ENCODE measurements at regions not wholly inside any gene's neighbourhood (a gene's known extent, or its start where the extent isn't known, plus 50 kb on each side); places are given as distances from the start of the nearest gene placed in this dataset.
"Not testable (repeated sequence)": the region's sequence is repeated elsewhere in the genome, so short reads cannot be mapped to it uniquely, and the experiment has no call there.

DNA sequence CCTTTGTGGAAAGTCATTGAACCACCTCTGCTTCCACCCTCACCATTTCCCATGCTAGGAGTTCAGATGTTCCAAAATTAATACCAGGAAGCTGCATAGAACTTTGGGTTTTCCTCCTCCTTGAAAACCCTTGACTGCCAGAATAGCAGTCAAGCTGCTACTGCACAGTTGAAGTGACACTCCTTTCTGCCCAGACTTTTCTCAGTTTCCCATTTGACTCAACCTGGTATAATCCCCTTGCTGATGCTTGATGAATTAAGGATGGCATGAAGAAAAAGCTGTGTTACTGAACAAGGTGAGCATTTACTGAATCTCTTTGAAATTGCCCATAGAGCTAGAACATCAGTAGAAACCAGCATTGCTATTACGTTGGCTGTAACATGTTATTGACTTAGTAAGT lies 286.0 kb downstream of the EDEM1 start:
- no peak for DNase-seq (ENCODE audit: low read depth, low spot score)

DNA sequence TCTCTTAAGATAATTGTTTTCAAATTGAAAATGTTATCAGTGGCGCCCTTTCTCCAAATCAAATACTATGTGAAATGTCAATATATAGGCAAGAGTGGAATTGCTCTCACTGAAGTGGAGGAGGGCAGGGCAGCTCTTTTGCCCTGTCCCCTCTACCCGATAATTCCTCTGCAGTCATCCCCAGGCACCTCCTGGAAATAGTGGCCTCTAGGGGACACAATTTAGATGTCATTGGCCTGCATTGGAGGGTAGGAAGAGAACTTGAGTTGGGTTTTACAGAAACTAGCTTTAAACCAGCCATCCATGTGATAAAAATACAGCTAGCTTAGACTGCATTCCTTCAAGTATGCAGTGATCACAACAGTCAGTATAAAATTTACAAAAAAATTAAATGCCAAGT lies 288.9 kb downstream of the EDEM1 start:
- no peak for DNase-seq (ENCODE audit: low read depth, low spot score)

DNA sequence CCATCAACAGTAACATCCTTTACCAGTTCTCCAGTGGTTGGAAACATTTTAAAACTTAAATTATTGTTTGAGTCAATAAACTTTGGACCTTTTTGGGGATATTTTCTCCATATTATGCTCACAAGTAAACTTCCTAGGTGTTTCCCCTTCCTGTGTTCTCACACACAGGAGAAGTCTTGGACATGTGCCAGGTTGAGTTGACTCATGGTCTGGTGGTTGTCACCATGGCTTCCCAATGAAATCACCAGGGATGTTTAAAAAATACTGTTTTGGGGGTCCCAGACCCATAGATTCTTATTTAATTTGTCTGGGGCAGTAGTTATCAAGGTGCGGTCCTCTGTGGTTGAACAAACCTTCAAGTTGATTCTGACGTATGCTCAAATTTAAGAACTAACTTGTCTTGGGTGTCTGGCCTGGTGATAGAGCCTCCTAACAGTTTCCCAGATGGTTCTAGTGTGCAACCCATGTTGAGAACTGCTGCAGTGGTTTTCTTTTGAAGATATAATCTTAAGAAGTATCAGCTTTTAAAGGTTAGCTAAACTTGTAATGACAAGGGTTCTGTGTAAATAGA lies 291.8 kb downstream of the EDEM1 start:
- no peak for DNase-seq (ENCODE audit: low read depth, low spot score)

DNA sequence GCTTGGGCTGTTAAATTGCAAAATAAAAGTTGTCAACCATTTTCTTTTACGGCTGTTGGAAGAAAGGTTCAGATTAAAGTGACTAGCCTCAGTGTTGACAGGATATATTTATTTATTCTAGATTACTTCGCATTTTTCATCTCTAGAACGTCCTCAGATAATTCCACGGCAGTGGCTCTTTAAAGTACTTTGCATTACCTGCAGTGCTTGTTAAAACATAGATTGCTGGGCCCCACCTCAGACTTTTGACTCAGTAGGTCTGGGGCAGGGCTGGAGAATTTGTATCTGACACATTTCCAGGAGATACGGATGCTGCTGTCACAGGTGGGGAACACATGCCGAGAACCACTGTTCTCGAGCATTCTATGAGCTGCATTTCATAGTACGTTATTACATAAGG lies 292.7 kb downstream of the EDEM1 start:
- DNase-seq (ENCODE audit: low read depth, low spot score) = no peak

DNA sequence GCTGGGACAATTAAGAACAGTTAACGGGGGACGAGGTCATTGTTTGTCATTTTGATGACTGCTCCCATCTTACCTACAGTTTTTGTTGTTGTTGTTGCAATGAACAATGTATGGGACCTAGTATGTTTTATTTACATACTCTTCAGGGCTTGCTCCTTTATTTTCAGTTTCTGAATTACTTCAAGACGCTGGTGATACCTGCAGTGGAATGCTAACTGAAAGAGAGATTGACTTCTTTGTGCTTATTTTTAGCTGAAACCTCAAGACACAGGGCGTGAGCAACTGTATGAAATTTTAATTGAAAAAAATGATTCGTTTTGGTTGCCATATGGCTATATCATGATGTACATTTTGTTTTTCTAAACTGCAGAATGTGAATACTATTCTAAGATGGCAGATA lies 297.9 kb downstream of the EDEM1 start:
- no peak for DNase-seq (ENCODE audit: low read depth, low spot score)

DNA sequence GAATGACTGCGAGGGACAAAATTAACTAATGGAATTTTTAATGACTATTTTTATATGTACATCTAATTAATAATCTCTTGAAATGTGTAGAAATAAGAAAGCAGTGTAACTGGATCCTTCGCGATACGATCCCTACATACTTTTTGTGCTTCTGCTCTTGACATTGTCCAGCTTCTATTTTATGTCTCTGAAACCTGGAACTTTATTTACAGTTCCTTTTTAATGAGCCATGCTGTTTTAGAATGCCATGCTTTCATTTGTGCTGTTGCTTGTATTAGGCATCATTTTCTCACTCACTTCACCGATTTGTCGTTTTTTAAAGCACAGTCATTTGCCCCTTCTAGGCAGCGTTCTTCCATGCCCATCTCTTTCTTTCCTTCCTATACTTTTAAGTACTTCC lies 301.3 kb downstream of the EDEM1 start:
- DNase-seq (ENCODE audit: low read depth, low spot score) = no peak

DNA sequence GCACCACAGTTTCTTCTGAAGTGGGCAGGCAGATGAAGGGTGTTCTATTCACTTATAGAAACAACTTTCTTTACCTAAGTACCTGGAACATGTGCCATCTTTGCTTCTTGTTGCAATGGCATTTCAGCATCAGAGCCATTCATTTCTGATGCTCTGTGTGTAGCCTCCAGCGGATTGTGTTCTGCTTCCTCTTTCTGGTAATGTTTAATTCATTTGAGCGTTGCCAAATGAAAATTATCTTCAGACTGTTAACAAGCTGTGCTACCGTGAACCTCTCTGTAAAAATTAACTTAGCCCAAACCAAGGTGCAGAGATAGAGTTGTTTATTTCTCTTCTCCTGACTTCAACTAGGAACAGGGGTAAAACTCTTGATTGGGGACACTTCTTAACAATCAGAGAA lies 302.0 kb downstream of the EDEM1 start:
- no peak for DNase-seq (ENCODE audit: low read depth, low spot score)

DNA sequence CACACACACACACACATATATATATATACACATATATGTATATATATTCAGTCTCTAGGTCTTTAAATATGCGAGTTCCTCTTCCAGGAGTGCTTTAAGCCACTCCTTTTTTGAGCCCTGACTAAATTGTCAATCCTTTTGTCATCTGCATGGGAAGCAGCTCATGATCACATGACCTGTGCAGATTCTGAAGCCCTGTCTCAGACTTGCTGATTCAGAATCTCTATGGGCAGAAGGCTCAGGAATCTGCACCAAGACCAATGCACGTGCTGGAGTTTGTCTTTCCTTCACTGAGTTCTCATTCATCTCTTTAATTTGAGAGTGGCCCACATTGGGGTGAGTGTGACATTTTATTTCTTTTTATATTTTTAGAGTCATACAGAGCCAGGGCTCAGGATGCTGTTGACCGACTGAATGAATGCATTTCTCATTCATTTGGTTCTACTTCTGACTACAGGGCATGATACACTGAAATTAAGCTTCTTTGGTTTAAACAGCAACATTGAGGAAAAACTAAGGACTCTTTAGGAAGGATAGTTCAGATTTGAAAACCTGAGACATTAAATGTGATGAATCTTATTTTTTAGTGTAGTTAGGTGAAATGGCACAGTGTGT lies 307.5 kb downstream of the EDEM1 start:
- no peak for DNase-seq (ENCODE audit: low read depth, low spot score)

DNA sequence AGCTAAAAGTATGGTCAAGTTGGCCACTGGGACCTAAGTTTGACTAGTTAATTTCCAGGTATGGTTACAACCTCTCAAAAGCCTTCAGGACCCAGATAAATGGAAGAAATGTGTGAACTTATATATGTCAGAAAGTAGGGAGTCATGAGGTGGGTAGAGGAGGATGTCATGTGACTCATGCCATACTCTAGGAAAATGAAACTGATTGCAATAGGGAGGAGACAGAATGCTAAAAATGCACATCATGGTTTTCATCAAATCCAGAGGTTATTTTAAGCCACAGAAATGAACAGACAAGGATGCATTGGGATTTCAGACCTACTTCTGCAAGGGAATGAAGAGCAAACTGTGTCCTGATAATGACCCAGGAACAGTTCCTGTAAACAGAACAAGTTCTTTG lies 310.0 kb downstream of the EDEM1 start:
- DNase-seq (ENCODE audit: low read depth, low spot score) = no peak

DNA sequence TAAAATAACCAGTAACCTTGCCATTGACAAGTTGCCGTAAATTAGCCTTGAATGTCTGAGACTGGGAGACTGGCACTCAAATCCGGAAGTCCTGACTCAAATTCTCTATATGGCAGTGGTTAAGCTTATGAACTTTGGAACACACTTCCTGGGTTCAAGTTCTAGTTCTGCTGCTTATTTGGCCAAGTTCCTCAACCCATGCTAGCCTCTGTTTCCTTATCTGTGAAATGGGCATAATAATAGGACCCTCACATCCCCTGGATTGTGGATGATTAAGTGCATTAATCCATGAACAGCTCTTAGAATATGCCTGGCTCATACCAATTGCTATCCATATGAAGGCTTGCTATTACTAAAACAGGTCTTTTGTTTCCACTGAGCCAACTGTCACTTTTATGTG lies 311.5 kb downstream of the EDEM1 start:
- DNase-seq (ENCODE audit: low read depth, low spot score) = no peak

DNA sequence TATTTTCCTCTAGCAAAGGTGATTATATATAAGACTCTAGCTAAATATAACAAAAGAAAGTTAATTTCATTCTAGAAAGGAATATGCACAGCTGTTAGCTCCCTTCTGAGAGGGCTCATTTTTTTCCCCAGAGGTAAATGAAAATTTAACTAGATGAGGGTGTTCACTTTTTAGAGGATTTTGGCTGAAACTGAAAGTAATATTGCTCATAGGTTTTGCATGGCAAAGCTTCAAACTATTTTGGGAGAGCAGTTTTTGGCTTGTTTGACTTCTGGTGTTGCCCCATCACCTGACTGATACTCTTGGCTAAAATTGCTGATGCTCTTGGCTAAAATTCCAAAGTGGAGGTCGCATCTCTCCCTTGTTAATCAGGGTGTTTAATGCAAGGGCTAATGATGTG lies 311.9 kb downstream of the EDEM1 start:
- DNase-seq (ENCODE audit: low read depth, low spot score) = no peak

DNA sequence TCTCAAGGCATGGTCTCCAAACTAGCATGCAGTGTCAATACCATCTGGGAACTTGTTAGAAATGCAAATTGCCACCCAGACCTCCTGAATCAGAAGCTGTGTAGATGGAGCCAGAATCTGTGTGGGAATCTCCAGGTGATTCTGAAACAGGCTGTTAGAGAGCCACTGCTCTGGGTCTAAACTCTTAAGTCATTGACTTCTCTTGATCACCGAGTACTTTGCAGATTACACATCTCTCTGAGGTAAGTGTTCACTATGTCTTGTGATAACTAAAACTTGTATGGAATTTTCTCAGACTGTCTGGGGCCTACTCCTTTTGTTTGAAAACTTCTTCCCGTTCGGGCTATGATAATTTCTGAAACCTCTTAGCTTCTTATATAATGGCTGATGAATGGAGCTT lies 315.6 kb downstream of the EDEM1 start:
- DNase-seq (ENCODE audit: low read depth, low spot score) = no peak

DNA sequence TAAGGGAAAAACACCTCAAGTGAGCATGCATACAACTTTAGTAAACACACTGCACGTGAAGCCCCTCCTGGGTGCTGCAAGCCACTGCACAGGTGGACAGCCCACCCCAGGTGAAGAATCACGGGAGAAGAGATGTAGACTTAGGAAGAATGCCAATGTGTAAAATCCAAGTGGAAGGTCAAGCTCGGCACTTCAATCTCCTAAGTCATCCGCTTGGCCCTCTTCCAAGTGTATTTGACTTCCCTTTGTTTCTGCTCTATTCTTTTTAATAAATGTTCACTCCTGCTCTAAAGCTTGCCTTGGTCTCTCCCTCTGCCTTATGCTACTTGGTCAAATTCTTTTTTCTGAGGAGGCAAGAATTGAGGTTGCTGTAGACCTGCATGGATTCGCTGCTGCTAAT lies 316.6 kb downstream of the EDEM1 start:
- DNase-seq (ENCODE audit: low read depth, low spot score) = no peak

DNA sequence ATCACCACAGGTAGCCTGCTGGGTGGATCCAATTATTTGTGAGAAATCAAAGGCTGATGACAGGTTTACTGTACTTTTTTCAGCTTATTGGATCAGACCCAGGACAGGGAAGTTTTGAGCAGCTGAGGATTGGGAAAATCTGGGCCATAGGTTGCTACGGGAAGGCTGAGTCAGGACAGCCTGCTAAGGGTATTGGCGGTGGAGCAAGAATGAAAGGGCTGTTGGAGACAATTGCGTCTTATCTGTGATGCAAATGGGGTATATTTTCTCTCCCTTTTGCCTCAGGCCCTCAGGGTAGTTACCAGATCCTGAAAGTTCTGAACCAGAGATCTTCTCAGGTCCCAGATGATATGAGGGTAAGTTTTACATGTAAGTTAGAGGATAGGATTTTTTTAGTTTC lies 317.7 kb downstream of the EDEM1 start:
- no peak for DNase-seq (ENCODE audit: low read depth, low spot score)

DNA sequence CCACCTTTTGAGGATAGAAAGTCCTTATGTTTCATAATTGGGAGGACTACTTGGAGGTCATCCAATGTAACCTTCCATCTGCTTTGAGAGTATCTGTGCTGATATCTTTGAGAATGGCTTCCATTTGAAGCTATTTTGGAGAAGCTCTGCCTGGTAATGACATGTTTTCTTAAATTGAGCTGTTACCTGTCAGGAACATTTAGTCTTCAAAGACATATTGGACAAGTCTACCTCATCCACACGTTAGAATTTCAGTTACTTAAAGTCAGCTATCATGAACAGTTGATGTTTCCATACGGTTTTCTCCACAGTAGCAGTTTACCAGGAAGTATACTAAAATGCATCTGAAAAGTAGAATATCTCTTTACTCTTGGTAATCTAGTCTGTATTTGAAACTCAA lies 318.5 kb downstream of the EDEM1 start:
- no peak for DNase-seq (ENCODE audit: low read depth, low spot score)

DNA sequence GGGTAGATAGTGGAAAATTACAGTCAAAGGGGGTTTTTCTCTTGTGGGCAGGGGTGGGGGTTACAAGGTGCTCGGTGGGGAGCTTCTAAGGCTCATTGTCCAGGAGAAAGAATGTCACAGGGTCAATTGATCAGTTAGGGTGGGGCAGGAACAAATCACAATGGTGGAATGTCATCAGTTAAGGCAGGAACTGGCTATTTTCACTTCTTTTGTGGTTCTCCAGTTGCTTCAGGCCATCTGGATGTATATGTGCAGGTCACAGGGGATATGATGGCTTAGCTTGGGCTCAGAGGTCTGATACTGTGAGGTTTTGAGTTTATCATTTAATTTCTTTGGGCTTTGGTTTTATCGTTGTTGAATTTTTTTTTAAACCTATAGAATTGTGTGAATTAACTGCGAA lies 321.4 kb downstream of the EDEM1 start:
- DNase-seq (ENCODE audit: low read depth, low spot score) = not testable (repeated sequence)

DNA sequence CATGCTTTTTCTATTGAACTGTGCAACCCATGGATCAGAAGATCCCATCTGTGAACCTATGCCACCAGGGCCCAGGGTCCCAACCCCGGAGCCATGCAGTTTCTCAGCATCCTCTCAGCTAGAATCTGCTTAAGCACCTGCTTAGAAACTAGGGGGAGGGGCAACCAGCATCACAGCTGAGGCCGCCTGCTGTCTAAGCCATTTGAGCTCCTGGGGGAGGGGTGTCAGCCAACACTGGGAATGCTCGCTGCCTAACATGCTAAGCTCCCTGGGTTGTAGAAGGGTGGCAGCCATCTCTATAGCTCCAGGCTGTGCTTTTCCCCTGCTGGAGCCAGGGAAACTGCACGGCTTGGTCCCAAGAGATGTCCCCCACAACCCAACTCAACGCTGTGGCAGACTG lies 322.8 kb downstream of the EDEM1 start:
- DNase-seq (ENCODE audit: low read depth, low spot score) = no peak

DNA sequence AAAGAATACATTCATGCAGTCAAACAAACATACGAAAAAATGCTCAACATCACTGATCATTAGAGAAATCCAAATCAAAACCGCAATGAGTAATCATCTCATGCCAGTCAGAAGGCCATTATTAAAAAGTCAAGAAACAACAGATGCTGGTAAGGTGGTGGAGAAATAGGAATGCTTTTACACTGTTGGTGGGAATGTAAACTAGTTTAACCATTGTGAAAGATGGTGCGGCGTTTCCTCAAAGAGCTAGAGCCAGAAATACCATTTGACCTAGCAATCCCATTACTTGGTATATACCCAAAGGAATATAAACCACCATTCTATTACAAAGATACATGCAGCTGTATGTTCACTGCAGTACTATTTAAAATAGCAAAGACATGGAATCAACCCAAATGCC lies 330.4 kb downstream of the EDEM1 start:
- DNase-seq (ENCODE audit: low read depth, low spot score) = no peak

DNA sequence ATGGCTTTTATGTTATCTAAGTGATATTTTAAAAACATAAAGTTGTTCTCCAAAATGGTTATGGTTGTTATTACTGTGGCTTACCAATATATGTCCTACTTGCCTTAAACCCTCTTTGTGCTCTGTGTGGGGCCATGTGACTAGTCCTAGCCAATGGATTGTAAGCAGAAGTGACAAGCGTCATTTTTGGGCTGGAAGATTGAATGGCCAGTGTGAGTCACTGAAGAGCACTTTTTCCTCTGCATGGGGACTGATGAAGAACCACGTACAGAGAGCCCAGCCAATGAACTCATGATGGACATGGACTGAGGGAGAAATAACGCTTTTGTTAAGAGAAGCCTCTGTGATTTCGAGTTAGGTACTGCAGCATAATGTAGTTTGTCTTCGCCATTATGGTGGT lies 332.7 kb downstream of the EDEM1 start:
- no peak for DNase-seq (ENCODE audit: low read depth, low spot score)

DNA sequence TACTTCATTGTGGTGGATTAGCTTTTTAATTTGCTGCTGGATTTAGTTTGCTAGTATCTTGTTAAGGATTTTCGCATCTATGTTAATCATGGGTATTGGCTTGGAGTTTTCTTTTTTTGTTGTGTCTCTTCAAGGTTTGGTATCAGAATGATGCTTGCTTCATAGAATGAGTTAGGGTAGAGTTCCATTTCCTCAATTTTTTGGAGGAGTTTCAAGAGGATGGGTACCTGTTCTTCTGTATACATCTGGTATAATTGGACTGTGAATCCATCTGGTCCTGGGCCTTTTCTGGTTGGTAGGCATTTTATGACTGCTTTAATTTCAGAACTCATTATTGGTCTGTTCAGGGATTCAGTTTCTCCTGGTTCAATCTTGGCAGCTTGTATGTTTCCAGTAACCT lies 335.6 kb downstream of the EDEM1 start:
- DNase-seq (ENCODE audit: low read depth, low spot score) = no peak

DNA sequence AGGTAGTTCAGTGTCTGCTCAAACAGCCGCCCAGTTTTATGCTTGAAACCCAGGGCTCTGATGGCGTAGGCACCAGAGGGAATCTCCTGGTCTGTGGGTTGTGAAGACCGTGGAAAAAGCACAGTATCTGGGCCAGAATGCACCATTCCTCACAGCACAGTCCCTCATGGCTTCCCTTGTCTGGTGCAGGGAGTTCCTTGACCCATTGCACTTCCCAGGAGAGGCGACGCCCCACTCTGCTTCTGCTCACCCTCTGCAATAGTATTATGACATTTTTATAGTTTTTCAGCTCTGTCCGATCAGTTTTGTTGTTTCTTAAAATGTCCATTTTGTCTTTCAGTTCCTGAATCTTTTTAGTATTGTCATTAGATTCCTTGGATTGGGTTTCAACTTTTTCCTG lies 343.5 kb downstream of the EDEM1 start:
- no peak for DNase-seq (ENCODE audit: low read depth, low spot score)

DNA sequence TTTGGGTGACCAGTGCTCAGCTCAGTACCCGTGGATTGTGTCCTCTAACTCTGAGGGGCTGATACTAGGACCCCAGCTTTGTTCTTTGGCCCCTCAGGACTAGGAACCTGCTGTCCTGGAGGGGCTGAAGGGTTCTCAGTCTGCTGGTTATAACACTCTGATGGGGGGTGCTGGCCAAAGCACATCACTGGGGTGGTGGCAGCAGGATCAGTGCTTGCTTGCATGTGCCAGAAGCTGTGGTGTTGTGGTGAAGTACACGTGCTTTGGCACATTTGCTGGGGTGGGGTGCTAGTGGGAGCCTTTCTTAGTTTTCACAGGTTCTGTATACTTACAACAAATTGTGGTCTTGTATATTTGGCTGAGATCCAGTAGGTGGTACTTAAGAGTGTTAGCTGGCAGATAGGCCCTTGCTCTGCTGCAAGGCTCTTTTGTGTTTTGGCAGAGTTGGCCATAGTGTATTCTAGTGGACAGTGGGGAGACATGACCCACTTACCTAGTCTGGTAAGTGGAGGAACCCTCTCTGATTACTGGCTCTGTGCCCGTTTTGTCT lies 344.3 kb downstream of the EDEM1 start:
- no peak for DNase-seq (ENCODE audit: low read depth, low spot score)

DNA sequence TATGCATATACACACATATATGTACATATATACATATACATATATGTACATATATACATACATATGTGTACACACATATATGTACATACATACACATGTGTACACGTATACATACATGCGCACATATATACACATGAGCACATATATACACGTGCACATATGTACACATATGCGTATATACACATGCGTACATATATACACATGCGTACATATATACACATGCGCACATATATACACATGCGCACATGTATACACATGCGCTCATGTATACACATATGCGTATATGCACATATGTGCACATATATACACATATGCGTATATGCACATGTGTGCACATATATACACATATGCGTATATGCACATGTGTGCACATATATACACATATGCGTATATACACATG lies 353.0 kb downstream of the EDEM1 start:
- no peak for DNase-seq (ENCODE audit: low read depth, low spot score)

DNA sequence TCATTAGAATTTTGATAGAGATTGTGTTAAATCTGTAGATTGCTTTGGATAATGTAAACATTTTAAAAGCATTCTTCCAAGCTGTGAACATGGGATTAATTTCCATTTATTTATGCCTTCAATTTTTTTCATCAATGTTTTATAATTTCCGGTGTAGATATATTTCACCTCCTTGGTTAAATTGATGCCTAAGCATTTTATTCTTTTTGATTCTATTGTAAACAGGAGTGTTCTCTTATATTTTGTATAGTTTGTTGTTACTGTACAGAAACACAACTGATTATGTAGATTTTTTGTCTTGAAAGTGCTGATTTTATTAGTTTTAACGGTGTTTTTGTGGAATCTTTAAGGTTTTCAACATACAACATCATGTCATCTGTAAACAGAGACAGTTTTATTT lies 355.0 kb downstream of the EDEM1 start:
- DNase-seq (ENCODE audit: low read depth, low spot score) = no peak

Data from iPS DF 19.7 (cell line).